Cerebellar nuclear complex (tissue), 1 donor: ENCODE measurements at regions not wholly inside any gene's neighbourhood (a gene's known extent, or its start where the extent isn't known, plus 50 kb on each side); places are given as distances from the start of the nearest gene placed in this dataset.

Experiments used
- DNase-seq, 2 experiments: peaks; one replicate each; lab custom pipeline; 2025; lab: John Stamatoyannopoulos, UW

DNA sequence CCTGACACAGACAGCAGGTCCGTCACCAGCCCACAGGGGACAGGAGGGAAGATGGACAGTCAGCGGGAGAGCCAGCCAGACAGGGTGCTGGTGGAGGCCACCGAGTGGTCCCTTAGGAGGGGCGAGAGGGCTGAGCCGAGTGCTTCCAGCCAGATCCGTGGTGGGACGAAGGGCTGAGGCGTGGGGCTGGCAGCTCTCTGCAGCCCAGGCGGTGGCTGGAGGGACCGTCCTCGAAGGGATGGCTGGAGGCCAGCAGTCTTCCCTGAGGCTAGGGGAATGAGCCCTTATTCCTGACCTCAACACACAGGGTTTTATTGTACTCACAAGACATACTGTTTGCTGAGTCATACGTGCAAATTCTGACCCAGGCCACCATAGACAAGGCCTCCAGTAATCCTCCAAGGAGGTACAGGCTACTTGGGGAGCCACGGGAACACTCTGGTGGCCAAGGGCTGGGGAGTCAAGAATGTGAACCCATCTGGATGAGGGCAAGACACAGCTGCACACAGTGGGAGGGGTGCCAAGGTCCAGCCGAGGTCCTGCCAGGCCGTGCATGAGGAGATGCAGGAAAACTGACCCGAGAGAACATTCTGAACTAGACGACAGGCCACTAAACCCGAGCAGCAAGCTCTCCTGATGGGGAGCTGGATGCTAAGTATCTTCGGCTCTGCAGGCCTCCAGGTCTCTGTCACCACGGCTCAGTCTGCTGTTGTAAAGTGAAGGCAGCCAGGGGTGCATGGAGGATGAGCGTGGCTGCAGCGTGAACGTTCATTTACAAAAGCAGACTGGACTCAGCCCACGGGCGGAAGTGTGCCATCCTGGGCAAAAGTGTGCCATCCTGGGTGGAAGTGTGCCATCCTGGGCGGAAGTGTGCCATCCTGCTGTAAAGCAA, 242.5 kb downstream of the TTLL2 start:
- DNase-seq: no peak

DNA sequence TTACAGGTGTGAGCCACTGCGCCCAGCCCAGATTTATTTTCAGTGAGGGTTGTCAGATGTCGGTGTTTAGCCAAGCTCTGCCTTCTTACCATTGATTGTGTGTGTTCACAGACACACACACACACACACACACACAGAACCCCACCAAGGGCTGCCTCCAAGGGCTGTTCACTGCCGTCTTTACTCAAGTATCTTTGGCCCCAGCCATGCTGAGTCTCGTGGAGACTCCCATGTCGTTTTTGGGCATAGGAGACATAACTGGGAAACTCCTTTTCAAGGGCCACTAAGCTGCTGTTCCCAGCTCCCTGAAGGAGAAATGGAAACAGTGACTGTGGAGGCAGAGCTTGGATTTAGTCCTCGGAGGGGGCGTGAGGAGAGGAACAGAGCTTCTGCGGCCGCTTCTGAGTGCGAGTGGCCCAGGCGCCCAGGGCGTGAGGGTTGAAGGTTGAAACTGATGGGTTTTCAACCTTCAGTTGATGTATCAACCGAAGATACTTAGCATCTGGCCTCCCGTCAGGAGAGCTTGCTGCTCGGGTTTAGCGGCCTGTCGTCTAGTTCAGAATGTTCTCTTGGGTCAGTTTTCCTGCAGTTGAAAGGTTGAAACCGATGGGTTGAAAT, 243.6 kb downstream of the TTLL2 start:
- DNase-seq: no peak

DNA sequence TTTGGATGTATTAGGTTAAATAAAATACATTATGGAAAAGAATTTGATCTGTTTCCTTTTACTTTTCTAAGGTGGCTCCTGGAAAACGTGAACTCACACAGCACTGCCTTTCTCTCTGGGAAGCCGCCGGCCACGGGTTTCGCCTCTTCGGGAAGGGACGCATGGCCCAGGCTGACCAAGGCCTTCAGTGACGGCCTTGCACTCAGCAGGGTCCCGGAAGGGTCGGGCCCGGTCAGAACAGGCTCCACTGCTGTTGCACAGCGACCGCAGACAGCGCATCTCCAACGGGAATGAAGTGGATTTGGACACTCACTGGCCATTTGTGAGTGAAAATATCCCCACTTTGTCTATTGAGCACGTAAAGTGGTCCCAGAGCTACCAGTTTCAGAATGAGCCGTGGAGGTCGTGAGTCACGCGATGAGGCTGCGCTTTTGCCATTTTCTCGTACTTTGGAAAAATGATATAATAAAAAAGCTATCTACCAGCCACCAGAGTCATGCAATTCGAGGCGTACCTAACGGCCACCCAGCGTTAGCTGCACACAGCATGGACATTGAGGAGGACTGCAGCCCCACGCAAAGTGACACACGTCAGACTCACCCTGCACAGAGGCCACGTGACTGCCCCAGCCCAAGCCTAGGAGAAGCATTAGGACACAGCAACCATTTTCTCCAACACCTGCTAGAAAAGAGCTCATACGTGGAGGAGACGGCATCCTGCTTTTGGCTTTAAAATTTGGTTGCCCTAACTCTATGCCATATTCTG, 244.3 kb downstream of the TTLL2 start:
- DNase-seq: no peak

DNA sequence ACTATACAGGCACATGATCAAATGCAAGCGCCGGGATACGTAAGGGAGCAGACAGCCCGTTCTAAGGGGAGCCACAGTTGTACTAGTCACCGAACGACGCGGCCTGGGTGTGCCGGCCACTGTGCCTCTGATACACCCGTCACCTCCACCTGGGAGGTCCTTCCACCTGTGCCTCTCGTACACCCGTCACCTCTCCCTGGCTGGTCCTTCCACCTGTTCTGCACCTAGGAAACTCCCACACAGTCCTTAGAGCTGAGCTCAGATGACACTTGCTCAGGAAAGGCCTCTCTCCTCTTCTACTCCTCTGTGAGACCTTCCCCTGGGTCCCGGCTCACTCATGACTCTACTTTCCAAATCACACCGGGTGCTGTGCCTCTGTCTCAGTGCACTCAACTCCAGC, 245.0 kb downstream of the TTLL2 start:
- DNase-seq: no peak

DNA sequence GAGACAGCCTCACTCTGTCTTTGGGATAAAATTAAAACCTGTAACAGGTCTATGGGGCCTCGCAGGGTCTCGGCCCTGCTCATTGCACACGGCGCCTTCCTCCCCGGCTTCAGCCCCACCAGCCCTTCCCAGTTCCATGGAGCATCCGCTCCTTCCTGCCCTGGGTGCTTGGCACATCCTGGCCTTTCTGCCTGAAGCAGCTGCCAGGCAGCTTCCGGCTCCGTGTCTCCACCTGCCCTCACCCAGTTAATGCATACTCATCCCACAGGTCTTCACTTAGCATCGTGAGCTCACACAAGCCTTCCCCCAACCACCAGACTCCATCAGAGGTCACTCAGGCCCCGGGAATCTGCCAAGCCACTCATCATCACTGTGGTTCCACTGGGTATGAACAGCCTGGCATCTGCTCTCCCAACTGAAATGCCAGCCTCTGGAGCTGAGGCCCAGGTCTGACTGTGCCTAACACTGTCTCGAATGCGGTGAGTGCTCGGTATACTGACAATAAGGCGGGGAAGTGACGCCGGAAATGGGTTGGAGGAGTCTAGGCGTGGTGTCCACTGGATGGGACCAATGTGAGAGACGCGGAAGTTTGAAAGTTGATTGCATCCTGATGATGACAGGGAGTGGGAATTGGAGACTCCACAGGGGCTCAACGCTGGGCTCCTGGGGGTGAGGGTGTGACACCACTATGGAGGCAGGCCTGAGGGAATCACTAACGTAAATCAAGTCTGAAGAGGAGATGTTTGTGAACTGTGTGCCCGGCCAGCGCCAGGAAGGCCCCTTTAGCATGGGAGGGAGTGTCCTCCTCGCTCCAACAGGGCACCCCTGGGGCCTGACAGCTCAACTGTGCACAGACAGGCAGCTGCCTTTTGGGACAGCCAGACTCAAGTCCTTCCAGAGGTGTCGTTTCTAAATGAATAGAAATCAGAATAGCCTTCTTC, 245.8 kb downstream of the TTLL2 start:
- DNase-seq: no peak

DNA sequence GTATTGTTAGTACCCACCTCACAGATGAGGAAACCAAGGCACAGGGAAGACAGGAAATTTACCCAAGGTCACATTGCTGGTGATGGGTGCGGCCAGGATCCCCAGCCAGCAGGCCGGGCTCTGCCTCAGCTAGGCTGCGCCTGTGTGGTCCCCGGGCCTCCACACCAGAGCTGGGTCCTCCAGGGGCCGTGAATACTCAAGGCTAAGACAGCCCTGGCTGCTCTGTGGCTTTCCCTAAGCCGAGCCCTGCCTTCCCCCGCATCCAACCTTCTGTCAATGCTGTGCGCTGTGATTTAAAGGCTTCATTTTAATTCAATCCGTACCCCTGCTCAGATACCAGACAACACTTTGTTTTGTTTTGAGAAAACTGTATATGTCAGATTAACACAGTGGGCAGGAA, 246.7 kb downstream of the TTLL2 start:
- DNase-seq: no peak

DNA sequence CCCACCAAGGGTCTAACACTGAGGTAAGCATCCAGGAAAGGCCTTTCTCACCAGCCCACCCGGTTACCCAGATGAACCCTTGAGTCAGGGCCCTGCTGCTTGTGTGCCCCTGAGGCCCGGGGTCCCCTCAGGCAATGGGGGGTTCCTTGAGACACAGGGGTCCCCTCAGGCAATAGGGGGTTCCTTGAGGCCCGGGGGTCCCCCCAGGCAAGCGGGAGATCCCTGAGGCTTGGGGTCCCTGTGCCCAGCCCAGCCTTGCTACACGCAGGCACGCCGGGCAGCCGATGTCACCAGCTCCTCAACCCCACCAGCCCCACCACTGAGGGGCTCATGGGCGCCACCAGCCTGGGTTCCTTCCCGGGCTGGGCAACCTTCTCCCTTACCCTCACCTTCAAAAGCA, 247.2 kb downstream of the TTLL2 start:
- DNase-seq: no peak

DNA sequence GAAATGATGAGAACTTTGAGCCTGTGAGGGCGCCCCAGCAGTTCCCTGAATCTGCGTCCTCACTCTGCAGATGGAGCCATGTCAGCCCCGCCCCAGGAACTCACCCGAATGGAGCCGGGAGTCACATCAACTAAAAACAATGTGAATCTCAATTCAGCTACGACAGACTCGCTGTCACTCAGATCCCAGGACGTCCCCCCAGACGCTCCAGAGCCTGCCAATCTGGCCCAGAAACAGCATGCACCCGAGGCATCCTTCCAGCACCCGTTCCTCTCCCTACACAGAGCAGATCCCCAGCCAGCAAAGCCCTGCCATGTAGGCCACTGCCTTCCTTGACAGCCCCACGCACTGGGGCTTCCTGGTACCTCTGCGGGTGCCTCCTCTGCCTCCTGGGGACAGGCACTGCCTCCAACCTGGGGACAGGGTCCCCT, 248.0 kb downstream of the TTLL2 start:
- DNase-seq: no peak

DNA sequence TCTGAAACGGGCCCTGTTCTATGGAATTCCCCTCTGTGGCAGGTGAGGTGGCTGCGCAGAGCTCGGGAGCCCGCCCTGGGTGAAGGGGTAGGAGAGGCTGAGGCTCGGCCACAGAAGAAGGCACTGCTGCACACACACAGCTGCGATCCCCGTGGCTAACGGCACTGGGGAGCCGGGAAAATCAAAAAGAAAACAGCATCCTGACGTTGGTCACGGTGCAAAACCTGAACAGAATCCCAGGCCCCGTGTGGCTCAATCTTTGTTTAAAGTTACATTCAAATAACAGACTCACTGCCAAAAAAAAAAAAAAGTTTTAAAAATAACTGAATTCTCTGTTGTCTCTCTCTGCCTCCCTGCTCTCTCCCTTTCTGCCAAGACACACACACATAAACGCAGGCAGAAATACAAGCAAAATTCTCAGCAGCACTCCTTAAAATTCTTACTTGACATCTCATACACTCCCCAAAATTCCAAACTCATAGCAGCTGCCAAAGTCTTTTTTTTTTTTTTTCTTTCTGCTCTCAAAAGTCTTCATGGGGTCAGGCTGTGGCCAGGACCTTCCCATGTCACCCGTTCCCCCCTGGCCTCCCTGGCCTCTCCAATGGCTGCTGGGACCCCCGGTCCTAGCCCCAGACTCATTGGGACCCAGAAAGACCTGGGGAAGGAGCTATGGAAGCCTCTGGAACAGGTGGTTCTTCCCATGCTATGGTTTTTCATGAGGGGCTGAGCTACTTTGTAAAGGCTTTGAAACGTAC, 248.8 kb downstream of the TTLL2 start:
- DNase-seq: no peak

DNA sequence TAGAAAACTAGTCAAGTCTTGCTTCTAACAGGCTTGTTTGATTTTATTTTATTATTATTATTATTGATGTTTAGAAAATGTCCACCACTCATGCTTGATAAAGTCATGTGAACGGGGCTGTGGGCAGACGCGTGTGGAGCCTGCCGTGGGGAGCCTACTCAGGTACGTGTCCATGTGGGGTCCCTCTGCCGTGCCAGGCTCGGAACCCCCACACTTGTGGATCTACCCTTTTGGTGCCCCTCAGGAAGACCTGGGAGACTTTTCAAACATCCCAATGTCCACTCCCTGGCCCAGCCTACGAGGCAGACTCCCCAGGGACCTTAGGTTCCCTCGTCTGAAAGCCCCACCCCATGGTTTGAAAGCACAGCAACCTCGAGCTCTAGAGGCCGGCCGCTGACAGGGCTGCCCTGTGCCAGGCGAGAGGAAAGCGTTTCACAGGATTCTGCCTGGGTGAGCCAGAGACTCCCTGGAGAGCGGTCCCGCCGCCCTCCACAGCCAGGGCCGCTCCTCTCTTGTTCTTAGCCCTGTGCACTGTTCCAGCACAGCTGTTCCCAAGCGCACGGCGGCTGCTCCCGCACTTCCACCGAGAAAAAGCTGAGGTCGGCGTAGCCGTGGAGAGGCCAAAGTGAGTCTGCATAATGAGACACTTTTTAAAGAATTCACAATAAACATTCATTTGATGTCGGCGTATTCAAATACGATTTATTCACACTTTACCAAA, 249.7 kb downstream of the TTLL2 start:
- no peak for DNase-seq

DNA sequence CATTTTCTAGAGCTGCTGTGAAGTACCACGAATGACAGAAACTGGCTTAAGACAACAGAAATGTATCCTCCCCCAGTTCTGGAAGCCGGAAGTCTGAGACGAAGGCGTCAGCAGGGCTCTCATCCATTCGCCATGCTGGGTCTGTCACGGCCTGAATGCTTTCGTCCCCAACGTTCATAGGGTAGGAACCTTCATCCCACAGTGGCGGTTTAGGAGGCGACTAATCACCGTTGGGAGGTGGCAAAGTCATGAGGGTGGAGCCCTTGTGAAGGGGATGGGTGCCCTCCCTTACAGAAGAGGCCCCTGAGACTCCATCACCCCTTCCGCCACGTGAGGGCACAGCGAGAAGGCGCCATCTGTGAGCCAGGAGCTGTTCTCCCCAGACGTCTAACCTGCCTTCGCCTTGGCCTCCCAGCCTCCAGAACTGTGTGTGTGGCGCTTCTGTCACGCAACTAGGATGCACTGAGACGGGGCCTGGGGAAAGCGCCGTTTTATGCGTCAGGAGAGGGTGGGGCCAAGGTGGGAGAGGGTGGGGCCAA, 250.3 kb downstream of the TTLL2 start:
- no peak for DNase-seq

DNA sequence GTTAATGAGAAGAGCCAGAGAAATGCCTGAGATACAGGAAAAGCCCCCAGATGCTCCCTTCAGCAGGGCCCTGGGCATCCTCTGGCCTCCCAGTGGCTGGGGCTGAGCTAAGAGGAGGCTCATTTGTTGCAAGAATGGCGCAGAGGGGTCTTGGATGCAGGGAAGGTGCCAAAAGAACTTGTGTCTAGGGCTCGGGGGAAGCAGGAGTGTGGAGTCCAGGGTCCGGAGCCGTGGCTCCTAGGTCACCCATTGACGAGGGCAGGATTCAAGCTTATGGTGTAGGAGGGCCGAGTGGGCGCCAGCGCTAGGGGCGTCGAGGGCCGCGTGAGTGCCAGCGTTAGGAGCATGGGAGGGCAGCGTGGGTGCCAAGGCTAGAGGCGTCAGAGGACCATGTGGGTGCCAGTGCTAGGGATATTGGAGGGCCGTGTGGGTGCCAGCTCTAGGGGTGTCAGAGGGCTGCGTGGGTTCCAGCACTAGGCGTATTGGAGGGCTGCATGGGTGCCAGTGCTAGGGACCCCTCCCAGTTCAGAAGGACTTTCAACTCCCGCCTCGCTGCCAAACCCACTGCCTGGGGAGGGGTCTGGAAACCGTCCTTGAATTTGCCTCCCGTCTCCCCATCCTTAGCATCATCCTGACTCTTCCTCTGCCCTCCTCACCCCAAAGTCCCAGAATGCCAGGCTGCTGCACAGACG, 250.5 kb upstream of the AFDN start:
- no peak for DNase-seq

DNA sequence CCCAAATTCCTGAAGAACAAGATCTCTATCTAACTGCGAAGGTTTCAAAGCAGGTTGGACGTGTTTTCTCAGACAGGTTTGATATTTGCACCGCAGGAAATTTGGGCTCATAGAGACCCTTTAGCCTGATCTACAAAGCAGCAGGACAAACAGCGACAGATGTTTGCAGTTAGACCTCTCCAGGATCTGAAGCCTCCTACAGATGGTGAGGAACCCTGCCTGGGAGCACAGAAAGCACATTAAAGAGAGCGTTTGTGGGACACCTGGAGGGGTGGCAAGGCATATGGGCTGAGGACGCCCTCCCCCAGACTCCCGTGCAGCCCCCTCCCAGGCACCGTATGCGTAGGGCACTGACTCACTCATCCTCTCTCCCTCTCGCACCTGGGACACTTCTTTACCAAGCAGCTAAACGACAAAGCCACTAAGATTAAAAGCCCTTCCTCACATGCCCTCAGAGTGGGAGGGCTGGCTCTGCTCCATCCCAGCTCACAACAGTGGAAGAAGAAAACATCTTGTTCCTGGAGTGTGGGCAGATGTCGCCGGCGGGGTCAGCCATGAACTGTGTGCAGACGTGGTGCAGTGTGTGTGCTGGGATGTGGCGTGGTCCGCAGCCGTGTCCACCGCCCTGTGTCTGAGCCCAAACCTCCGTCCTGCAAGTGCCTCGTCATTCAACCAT, 249.7 kb upstream of the AFDN start:
- no peak for DNase-seq

DNA sequence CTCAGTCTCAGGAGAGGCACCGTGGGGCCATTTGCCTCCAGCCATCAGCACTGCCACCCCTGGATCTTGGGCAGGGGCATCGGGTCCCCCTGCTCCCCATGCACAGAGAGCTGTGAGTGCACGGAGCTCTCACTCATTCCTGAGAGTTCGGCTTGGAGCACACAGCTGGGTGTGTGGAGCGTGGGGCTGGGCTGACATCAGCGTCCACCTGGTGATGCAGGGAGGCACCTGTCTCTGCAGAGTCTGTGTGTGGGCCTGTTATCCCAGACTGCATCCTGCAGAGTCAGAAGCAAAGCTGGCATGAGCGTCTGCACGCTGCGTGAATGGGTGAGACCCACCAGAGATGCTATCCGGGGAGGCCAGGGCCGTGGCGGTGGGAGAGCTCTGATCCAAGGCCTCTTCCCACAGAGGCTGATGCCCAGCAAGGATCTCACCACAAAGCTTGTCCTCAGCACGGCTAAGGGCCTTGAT, 248.8 kb upstream of the AFDN start:
- no peak for DNase-seq

DNA sequence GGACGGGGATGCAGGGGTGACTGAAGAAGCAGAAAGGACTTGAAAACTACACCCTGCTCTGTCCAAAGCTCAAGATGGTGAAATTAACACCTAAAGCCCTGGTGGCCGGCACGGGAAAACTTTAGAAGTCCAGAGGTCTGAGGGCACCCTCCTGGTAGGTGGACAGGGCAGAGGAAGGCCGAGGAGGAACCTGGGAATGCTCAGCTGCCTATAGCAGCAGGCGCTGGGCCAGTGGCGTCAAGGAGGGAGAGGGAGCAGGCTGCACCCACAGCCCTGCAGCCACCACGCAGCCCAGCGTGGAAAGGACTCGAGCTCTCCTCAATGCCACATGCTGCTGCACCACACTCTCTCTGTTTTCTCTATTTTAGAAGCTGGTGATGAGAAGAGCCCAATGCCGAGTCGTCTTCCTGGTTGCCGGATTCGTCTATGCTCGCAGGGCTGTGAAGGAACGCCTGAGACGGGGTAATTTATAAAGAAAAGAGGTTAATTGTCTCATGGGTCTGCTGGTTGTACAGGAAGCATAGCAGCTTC, 248.3 kb upstream of the AFDN start:
- no peak for DNase-seq

DNA sequence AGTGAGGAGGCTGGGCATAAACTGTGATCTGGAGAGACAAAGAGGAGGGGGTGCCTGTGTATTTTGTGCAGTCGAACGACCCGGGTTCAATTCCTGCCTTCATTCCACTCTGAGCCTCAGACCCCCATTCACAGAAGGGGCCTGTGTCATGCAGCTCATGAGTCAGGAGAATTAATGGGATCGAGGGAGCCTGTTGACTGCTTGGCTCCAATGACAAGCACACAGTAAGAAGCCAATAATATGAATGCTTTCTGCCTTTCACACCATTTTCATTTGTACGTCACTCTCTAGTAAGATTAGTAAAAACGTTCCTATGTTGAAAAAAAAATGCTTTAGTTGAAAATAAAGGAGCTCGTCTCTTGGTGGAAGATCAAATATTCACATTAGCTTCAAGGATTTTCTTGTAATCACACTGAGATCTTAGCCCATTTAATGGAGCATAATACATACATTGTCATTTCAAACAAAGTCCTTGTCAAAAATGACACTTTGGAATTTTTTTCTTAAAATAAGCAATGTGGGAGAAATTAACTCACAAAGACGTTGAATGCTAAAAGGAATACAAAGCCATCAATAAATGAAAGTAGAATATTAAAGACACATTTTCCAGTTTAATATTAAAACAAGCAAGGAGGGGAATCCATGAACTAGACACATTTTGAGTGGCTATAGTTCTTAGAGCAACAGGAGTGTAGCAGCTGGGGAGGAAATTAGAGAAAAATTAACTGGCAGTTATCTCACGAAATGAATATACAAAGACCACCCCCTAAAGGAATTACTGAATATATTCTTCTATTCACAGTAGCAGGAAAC, 246.7 kb upstream of the AFDN start:
- DNase-seq: no peak

DNA sequence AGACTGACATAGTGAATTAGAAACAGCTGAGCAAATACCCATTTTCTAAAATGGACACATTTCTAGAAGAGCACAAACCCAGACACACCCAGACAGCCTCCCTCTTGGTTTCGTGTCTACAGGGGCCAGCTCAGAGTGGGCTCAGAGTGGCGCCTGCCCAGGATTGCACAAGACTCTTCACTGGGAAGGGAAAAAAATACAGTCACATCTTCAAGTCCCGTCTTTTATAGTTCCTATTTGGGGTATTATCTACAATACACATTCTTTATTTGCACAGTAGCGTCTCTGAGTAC, 246.1 kb upstream of the AFDN start:
- no peak for DNase-seq

DNA sequence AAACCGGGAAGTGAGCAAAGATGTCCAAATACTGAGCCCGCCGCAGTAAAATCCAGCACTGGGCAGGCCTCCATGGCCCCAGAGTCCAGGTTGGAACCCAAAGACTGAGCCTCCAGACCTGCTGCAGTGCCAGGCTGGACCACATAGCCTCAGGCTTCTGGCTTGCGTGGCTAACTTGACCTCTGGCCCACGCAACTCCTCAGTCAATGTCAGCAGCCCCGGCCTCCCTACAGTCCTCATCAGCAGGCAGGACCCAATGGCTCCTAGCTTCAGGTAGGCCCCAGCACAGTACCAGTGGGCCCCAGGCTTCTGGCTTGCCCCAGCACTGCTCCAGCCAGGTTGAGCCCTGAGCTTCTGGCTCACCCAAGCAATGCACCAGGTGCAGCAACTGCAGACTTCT, 245.1 kb upstream of the AFDN start:
- DNase-seq: no peak
